Activated T-cell treated with anti-CD3 and anti-CD28 coated beads, Interleukin-2, amount 50 U/mL, for 72 hours (primary cell): ENCODE measurements at regions not wholly inside any gene's neighbourhood (a gene's known extent, or its start where the extent isn't known, plus 50 kb on each side); places are given as distances from the start of the nearest gene placed in this dataset.

Experiments used
- ATAC-seq, 2 donors: fragments of 150-1000 bp; cut with Tn5 transposase; replicated peaks in 1 of 2; 2 replicates each; pipeline ENCODE4 v1.10.0; 2021; ENCODE audit warnings: moderate library complexity in 2 of 2, mild to moderate bottlenecking in 1 of 2
- DNase-seq, 2 donors: peaks; one replicate each; pipeline ENCODE4 v3.0.0; 2021 to 2022; ENCODE audit warnings: mixed read lengths in 1 of 2
- H3K27ac Mint-ChIP-seq: one replicate; pipeline ENCODE4 v1.8.0; 2022; ENCODE audit warnings: mild to moderate bottlenecking, moderate library complexity, mixed read lengths
- H3K27me3 Mint-ChIP-seq: one replicate; pipeline ENCODE4 v1.8.0; 2022; ENCODE audit warnings: low read depth, mixed read lengths
- H3K36me3 Mint-ChIP-seq, 2 donors: one replicate each; pipeline ENCODE4 v1.8.0; 2022; ENCODE audit warnings: mixed read lengths in 2 of 2, mild to moderate bottlenecking in 1 of 2; ENCODE audit not compliant: insufficient read depth in 2 of 2
- H3K4me1 Mint-ChIP-seq: one replicate; pipeline ENCODE4 v1.8.0; 2022; ENCODE audit warnings: low read depth, mixed read lengths
- H3K4me3 Mint-ChIP-seq, 2 donors: one replicate each; pipeline ENCODE4 v1.8.0; 2022; ENCODE audit warnings: mild to moderate bottlenecking in 2 of 2, mixed read lengths in 2 of 2, moderate library complexity in 2 of 2
- H3K9me3 Mint-ChIP-seq, 2 donors: one replicate each; pipeline ENCODE4 v1.8.0; 2022; ENCODE audit warnings: mixed read lengths in 2 of 2

DNA sequence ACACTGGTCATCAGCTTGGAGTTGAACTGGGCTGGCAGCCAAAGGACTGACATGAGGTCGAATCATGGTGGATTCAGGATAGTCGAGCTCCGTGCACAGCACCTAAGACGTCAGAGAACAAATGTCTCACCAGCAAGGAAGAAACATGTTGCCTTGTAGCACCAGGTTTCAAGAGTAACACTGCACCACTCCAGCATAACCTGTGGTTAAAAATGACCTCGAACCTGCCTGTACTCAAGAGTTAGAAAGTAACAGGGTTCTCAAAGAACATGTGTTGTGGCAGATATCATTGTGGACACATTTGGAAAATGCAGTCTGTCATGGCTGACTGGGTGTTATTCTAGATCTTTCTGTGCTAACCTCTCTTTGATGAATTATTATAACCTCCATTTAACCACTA lies 511.6 kb downstream of the CDH26 start:
- DNase-seq (no peak), ATAC-seq (no peak)
- no peaks in the 10 kb centered on the region for H3K27me3 Mint-ChIP-seq
- H3K4me3 Mint-ChIP-seq: no peak overlapping the region
- no peak overlapping the region for H3K27ac Mint-ChIP-seq
- no peaks in the 10 kb centered on the region for H3K4me1 Mint-ChIP-seq
- H3K36me3 Mint-ChIP-seq: no peaks in the 10 kb centered on the region
- H3K9me3 Mint-ChIP-seq: no peaks in the 10 kb centered on the region

GRCh38 chr20:60470366-60470765 lies 512.1 kb downstream of the CDH26 start:
- H3K36me3 Mint-ChIP-seq: no peaks in the 10 kb centered on the region
- H3K9me3 Mint-ChIP-seq: no peaks in the 10 kb centered on the region
- H3K4me1 Mint-ChIP-seq: no peaks in the 10 kb centered on the region
- ATAC-seq: no peak
- H3K27ac Mint-ChIP-seq: no peak overlapping the region
- no peak overlapping the region for H3K4me3 Mint-ChIP-seq
- DNase-seq: no peak
- H3K27me3 Mint-ChIP-seq: no peaks in the 10 kb centered on the region

DNA sequence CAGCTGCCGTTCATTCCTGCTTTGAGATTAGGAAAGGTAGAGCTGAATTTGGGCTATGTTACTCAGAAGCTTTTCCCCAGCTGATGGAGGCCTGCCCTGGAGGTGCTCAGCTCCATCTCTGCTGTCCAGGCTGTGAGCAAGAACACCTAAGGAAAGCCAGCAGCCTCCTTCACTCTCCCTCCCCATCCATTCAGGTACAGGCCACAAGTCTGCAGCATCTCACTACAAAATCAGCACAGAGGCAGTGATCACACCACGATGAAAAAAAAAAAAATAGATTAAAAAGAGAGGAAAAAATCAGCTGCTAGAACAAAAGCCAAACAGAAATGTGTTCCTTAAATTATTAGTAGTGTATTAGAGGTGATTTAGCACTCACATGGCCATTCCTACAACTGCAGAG lies 515.0 kb downstream of the CDH26 start:
- no peaks in the 10 kb centered on the region for H3K9me3 Mint-ChIP-seq
- no peak for DNase-seq
- no peak overlapping the region for H3K27ac Mint-ChIP-seq
- no peak for ATAC-seq
- peaks cover 6% of the 10 kb centered on the region for H3K27me3 Mint-ChIP-seq
- H3K36me3 Mint-ChIP-seq: no peaks in the 10 kb centered on the region
- H3K4me1 Mint-ChIP-seq: no peaks in the 10 kb centered on the region
- H3K4me3 Mint-ChIP-seq: no peak overlapping the region

DNA sequence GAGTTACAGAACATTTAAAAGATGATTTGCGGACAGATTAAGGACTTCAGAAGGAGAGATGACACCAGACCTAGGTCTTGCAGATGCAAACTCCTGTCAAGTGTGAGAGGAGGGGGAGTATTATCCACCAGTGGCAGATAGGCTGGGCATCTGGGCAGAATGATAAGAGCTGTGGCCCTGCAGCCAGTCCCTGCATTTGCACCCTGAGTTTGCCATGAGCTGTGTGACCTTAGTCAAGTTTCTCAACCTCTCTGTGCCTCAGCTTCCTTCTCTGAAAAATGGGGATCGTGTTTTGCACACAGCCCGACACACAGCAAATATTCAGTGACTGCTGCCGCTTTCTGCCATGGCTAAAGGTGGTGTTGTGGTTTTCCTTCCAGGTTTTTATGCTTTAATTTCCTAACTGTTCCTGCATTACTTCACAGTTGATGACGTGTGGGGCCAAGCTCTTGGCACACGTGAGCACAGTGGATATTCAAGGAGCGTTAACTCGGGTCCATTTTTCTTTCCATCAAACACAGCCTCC lies 516.2 kb downstream of the CDH26 start:
- Mint-ChIP-seq H3K36me3 (no peaks in the 10 kb centered on the region), H3K9me3 (no peaks in the 10 kb centered on the region), H3K27me3 (peaks cover 6% of the 10 kb centered on the region), H3K4me1 (no peaks in the 10 kb centered on the region), H3K4me3 (no peak overlapping the region), H3K27ac (no peak overlapping the region)
- DNase-seq (no peak), ATAC-seq (no peak)

GRCh38 chr20:60476045-60476444 lies 517.8 kb downstream of the CDH26 start:
- peaks cover 6% of the 10 kb centered on the region for H3K27me3 Mint-ChIP-seq
- no peak overlapping the region for H3K4me3 Mint-ChIP-seq
- DNase-seq: no peak
- ATAC-seq: no peak
- no peaks in the 10 kb centered on the region for H3K4me1 Mint-ChIP-seq
- no peak overlapping the region for H3K27ac Mint-ChIP-seq
- no peaks in the 10 kb centered on the region for H3K9me3 Mint-ChIP-seq
- no peaks in the 10 kb centered on the region for H3K36me3 Mint-ChIP-seq

DNA sequence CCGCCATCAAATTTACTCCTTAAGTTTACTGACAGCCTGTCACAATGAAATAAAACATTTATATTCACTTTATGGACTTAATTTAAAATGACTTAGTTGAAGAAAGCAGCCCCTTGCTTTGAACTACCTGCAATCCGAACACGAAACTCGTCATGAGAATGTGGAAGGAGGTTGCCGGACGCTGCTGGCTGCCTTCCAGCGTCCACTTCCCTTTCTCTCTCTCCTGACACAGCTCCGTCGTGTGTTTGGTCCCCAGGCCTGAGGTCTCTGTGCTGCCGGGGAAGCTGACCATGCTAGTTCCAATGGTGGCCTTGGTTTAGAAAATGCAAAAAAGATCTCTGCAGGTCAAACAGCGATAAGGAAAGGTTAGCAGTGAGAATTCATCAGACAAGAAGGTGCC lies 519.7 kb downstream of the CDH26 start:
- no peaks in the 10 kb centered on the region for H3K9me3 Mint-ChIP-seq
- no peak overlapping the region for H3K4me3 Mint-ChIP-seq
- no peaks in the 10 kb centered on the region for H3K4me1 Mint-ChIP-seq
- H3K27ac Mint-ChIP-seq: no peak overlapping the region
- DNase-seq: no peak
- no peaks in the 10 kb centered on the region for H3K36me3 Mint-ChIP-seq
- H3K27me3 Mint-ChIP-seq: peaks cover 6% of the 10 kb centered on the region
- no peak for ATAC-seq

DNA sequence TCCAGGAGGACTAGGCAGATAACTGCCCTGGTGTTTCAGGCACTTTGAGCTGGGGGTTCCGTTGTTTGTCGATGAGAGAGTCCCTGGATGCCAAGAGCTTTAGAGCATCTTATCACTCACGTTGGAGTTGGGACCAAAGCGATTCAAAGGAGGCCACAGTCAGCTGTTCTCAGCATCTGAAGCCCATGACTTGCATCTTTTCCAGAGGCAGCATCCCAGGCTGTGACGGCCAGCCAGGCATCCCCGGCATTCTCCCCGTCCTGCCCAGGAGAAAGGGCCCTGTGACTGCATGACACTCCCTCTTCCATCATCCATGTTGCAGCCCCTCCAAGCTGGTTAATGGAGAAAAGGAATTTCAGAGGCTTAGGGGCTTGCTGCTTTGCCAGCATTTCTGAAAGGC lies 520.3 kb downstream of the CDH26 start:
- Mint-ChIP-seq H3K4me1 (no peaks in the 10 kb centered on the region), H3K4me3 (no peak overlapping the region), H3K9me3 (no peaks in the 10 kb centered on the region), H3K27ac (no peak overlapping the region), H3K27me3 (peaks cover 6% of the 10 kb centered on the region), H3K36me3 (no peaks in the 10 kb centered on the region)
- DNase-seq: no peak
- no peak for ATAC-seq

DNA sequence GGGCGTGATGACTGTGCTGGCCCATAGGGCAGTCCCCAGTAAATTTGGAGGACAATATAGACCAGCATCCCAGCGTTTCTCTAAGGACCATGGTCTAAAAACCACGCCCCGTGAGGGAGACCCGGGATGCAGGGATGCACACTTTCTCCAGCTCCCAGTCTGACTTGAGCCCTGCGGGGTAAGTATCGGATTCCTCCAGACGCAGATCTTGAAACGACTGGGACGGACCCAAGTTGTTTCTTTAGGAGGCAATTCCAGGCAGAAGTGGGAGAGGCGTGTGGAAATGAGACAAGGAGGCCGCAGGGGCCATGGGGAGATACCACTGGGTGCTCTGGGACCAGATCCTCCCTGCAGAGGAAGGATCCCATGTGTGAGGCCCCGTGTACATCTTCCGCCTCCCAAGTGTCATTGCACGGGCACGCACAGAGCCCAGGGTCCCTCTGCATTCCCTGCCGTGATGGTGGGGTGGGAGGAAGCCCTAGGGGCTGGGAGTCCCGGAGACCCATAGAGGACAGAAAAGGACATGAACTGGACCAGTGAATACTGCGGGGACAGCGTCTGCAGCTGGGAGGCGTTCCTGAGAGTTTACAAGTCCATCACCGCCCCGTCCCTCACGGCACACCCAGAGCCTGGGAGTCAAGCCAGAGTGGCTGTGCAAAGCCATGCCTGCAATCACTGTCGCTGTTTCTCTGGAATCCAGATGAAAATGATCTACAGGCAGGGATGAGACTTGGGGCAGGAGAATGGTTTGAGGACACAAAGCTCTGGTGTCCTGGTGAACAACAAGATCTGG lies 522.9 kb downstream of the CDH26 start:
- peaks cover 0 to 2% of the 10 kb centered on the region in 2 donors for H3K9me3 Mint-ChIP-seq
- no peak overlapping the region for H3K27ac Mint-ChIP-seq
- no peak overlapping the region for H3K4me3 Mint-ChIP-seq
- H3K4me1 Mint-ChIP-seq: no peaks in the 10 kb centered on the region
- peaks cover 13% of the 10 kb centered on the region for H3K27me3 Mint-ChIP-seq
- H3K36me3 Mint-ChIP-seq: no peaks in the 10 kb centered on the region
- ATAC-seq (no peak), DNase-seq (no peak)

DNA sequence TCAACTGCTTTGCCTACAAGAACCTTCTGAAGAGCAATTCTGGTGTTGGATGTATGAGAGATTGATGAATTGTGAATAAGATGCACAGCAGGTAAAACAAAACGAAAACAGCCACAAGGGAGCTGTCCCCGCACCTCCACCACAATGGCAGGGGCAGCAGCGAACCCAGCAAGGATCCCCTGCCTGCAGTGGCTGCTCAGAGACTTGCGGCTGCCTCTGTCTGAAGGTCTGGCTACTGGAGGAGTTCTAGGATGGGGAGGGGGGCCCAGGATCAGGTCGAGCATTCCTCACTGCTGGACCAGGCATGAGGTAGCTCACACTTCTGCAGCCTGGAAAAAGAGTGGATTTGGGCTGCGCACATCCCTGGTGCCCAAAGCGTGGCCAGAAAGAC lies 523.5 kb downstream of the CDH26 start:
- no peak overlapping the region for H3K4me3 Mint-ChIP-seq
- DNase-seq (no peak), ATAC-seq (no peak)
- no peaks in the 10 kb centered on the region for H3K36me3 Mint-ChIP-seq
- peaks cover 8% of the 10 kb centered on the region for H3K27me3 Mint-ChIP-seq
- no peak overlapping the region for H3K27ac Mint-ChIP-seq
- no peaks in the 10 kb centered on the region for H3K4me1 Mint-ChIP-seq
- H3K9me3 Mint-ChIP-seq: peaks cover 0 to 2% of the 10 kb centered on the region in 2 donors

DNA sequence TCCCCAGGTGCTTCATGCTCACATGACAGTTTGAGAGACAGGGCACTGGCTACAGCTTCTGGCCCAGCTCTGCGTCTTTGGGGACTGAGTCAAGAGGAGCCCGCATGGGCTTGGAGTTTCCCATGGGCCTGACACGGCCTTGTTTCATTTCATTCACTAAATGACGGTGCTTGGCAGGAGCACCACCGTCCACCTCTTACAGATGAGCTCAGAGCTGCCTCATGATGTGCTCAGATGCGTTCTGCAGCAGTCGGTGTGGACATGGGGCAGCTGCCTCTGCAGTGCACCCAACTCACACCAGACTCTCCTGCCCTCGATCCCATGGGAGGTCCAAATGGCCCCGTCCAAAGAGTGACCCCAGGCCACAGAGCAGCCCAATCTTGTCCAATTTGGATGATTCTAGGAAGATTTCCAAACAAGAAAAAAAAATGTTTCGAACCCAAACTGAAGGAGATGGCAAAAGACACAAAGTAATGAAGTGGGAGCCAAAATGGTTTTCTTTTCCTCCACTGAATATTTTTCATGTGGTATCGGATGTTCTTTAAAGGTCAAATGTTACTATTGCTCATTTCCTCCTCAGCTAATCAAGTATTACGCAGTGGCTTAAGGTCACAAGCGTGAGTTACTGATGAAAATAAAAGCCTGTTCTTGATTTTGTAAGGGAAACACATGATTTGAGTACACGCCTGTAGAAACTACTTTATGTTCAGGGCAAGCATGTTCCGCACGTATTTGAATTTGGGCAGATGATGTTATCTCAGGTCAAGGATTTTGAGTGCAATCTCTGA lies 524.2 kb downstream of the CDH26 start:
- DNase-seq: no peak
- H3K9me3 Mint-ChIP-seq: peaks cover 0 to 2% of the 10 kb centered on the region in 2 donors
- H3K27ac Mint-ChIP-seq: no peak overlapping the region
- peaks cover 8% of the 10 kb centered on the region for H3K27me3 Mint-ChIP-seq
- no peaks in the 10 kb centered on the region for H3K4me1 Mint-ChIP-seq
- no peaks in the 10 kb centered on the region for H3K36me3 Mint-ChIP-seq
- ATAC-seq: no peak
- no peak overlapping the region for H3K4me3 Mint-ChIP-seq

GRCh38 chr20:60483371-60483770 lies 525.1 kb downstream of the CDH26 start:
- ATAC-seq: no peak
- Mint-ChIP-seq H3K9me3 (peaks cover 0 to 2% of the 10 kb centered on the region in 2 donors), H3K36me3 (no peaks in the 10 kb centered on the region), H3K27ac (no peak overlapping the region), H3K4me3 (no peak overlapping the region), H3K4me1 (no peaks in the 10 kb centered on the region), H3K27me3 (peaks cover 8% of the 10 kb centered on the region)
- no peak for DNase-seq

DNA sequence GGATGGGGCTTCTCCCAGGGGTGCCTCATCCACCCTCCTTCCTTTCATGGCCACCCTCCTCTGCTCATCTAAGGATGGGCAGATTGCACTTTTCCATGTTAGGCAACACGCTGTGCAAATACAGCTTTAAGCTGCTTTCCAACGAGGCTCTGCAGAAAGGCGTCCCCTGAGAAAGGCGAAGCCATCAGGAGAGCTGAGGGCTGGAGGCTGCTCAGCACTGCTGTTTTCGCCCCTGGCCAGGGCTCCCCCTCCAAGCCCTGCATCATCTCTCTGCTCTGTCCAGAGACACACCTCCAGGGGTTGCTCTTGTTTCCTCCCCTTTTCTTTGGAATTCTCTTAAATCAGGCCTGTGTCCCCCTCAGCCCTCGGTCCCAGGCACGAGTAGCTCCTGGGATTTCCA lies 526.1 kb downstream of the CDH26 start:
- DNase-seq: no peak
- Mint-ChIP-seq H3K36me3 (no peaks in the 10 kb centered on the region), H3K9me3 (peaks cover 0 to 2% of the 10 kb centered on the region in 2 donors), H3K27me3 (peaks cover 8% of the 10 kb centered on the region), H3K27ac (no peak overlapping the region), H3K4me3 (no peak overlapping the region), H3K4me1 (no peaks in the 10 kb centered on the region)
- no peak for ATAC-seq

DNA sequence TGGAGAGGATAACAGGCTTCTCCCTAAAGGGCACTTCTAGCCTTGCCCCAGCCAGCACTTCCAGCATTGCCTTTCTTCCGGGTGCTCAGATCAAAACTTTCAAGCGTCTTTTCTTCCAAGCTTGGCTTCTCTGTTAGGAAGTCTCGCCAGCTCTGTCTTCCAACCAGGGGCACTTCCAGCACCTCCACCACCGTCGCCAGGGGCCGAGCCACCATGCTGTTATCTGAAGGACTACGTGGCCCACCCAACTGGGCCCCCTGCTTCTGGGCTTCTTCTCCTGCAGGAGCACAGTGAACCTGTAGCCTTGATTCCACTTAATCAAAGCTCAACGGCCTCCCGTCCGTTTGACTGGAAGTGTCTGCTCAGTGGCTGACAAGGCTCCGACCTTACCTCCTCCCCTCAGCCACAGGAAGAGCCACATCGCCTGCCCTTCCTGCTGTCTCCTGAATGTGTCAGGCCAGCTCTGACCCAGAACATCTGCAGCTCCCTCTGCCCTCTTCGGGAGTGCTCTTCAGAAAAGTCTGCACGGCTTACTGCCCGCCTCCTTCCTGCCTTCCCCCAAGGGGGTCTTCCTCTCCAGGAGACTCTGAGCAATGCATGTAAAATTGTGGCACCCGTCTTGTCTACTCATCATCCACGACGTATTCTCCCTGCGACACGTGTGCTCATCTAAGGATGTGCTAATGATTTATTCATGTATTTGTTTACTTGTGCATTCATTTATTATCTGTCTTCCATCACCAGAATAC lies 527.0 kb downstream of the CDH26 start:
- H3K36me3 Mint-ChIP-seq: no peaks in the 10 kb centered on the region
- ATAC-seq: no peak

More for the DNA sequence above, 527.0 kb downstream of the CDH26 start:
- DNase-seq: no peak
- peaks cover 8% of the 10 kb centered on the region for H3K27me3 Mint-ChIP-seq
- no peaks in the 10 kb centered on the region for H3K4me1 Mint-ChIP-seq
- no peak overlapping the region for H3K27ac Mint-ChIP-seq
- peaks cover 0 to 2% of the 10 kb centered on the region in 2 donors for H3K9me3 Mint-ChIP-seq
- H3K4me3 Mint-ChIP-seq: no peak overlapping the region
